Heart left ventricle (tissue), 16 donors: ENCODE measurements at regions not wholly inside any gene's neighbourhood (a gene's known extent, or its start where the extent isn't known, plus 50 kb on each side); places are given as distances from the start of the nearest gene placed in this dataset.

ENCODE experiments used
- ATAC-seq, 4 donors: fragments of 200-7000 bp; cut with Tn5 transposase; one replicate each; pipeline ENCODE4 v1.9.1; 2020 to 2022; ENCODE audit warnings: moderate library complexity in 4 of 4, mild to moderate bottlenecking in 3 of 4, moderate number of reproducible peaks in 1 of 4
- DNase-seq, 5 donors: peaks; one replicate each; pipeline ENCODE4 v3.0.0-alpha.2; 2020
- H3K27ac ChIP-seq, 12 donors: fragments of 200-600 bp; sonication (generic) in 4 of 12; one replicate each; pipeline versions ENCODE4 v1.5.0 to v1.8.0; 2016 to 2022; ENCODE audit warnings: mild to moderate bottlenecking in 2 of 12
- H3K27me3 ChIP-seq, 9 donors: fragments of 200-600 bp; sonication (generic) in 2 of 9; one replicate each; pipeline versions ENCODE4 v1.5.1 to v1.8.0; 2016 to 2022; ENCODE audit warnings: mild to moderate bottlenecking in 3 of 9
- H3K36me3 ChIP-seq, 9 donors: fragments of 200-600 bp; sonication (generic) in 2 of 9; one replicate each; pipeline versions ENCODE4 v1.5.0 to v1.8.0; 2018 to 2022; ENCODE audit warnings: mild to moderate bottlenecking in 2 of 9
- H3K4me1 ChIP-seq, 12 donors: fragments of 200-600 bp; sonication (generic) in 4 of 12; one replicate each; pipeline versions ENCODE4 v1.5.0 to v1.8.0; 2016 to 2022; ENCODE audit warnings: mild to moderate bottlenecking in 3 of 12
- H3K4me3 ChIP-seq, 12 donors: fragments of 200-600 bp; sonication (generic) in 4 of 12; one replicate each; pipeline versions ENCODE4 v1.5.0 to v1.8.0; 2017 to 2022; ENCODE audit warnings: mild to moderate bottlenecking in 9 of 12, moderate library complexity in 4 of 12
- H3K9me3 ChIP-seq, 12 donors: fragments of 200-600 bp; sonication (generic) in 4 of 12; one replicate each; pipeline versions ENCODE4 v1.5.0 to v1.8.0; 2016 to 2022; ENCODE audit warnings: mild to moderate bottlenecking in 1 of 12
- CTCF ChIP-seq, 12 donors: fragments of 200-600 bp; sonication (generic) in 4 of 12; IDR thresholded peaks; one replicate each; pipeline versions ENCODE4 v1.5.0 to v1.8.0; 2018 to 2022; ENCODE audit warnings: antibody characterized with exemption in 12 of 12, mild to moderate bottlenecking in 5 of 12
- POLR2A ChIP-seq, 2 donors: fragments of 450-650 bp; IDR thresholded peaks; one replicate each; pipeline ENCODE4 v1.6.1; 2017; ENCODE audit warnings: antibody characterized with exemption in 2 of 2, mild to moderate bottlenecking in 2 of 2, moderate library complexity in 2 of 2
- WGBS, 4 donors: extraction: QIAGEN DNeasy Blood & Tissue Kit in 2 of 4; methylation state at CpG; one replicate each; pipeline versions ENCODE4 v1.1.5 to v1.1.7; 2013 to 2018; 5-methylcytosine and 5-hydroxymethylcytosine counted together
- intact Hi-C, 10 donors: fragments of 100-400 bp; cut with DNase I; formaldehyde crosslinking; loops; one replicate each; pipeline versions ENCODE4 v1.11.1 to v1.14.2; 2022
- donor health status: ischemic (EF 13 %, LVEDD 7.1; RV severe dilation, severe dysfunction).
- donor health status: healthy with polysubstance abuse.
- donor health status: DM: no; HTN: yes; CAD: no.
- donor health status: DM: no; HTN: no; CAD: no.
- donor health status: ischemic (EF 25% LVEDD 6.9; RV normal size, moderate dysfunction).
- donor health status: ischemic (EF 25% LVEDD 5.7; RV mildly dilated, moderate dysfunction).
- donor health status: healthy.
- donor health status: DM: yes; HTN: yes; CAD: no.
- donor health status: ischemic (EF 35%, LVEDD 5.7; RV mildly dilated, moderate dysfunction).
- donor health status: nonischemic (EF 11% LVEDD 7.7; RV severe dilation, severe dysfunction).
- donor health status: DM: yes; HTN: yes; CAD: no.
- donor health status: PGD.
- donor health status: ischemic (EF 29% LVEDD 5.4; RV normal size, mild dysfunction).
- donor health status: nonischemic (EF 23%, LVEDD 6.1; RV moderate dilation, normal function).

GRCh38 chr17:65362826-65363225 is 198.6 kb downstream of the AXIN2 start:
- peaks cover 0 to 7% (median 0%) of the 10 kb centered on the region in 9 donors for H3K27me3 ChIP-seq
- no peaks in the 10 kb centered on the region for H3K9me3 ChIP-seq
- no peak for DNase-seq
- intact Hi-C loops, result loop anchor here in 1 of 10 donors (10.0 kb wide), 1 partner anchor 62 kb away; no protein-coding TSS in a partner anchor
- no peak overlapping the region for H3K27ac ChIP-seq
- ATAC-seq, result no peak
- 63 to 69% (median 65%) methylated on average over 2 of the region's 2 CpGs for WGBS, 4 donors
- TF ChIP-seq CTCF (IDR thresholded peaks at IDR 0.05), result no peak
- TF ChIP-seq POLR2A (IDR thresholded peaks at IDR 0.05), result no peak
- H3K4me1 ChIP-seq, result no peaks in the 10 kb centered on the region
- H3K36me3 ChIP-seq, result no peaks in the 10 kb centered on the region
- H3K4me3 ChIP-seq, result no peak overlapping the region

- Histone ChIP-seq H3K36me3 (no peaks in the 10 kb centered on the region), H3K27me3 (peaks cover 0 to 7% (median 0%) of the 10 kb centered on the region in 9 donors), H3K27ac (no peak overlapping the region), H3K4me3 (no peak overlapping the region), H3K9me3 (no peaks in the 10 kb centered on the region), H3K4me1 (no peaks in the 10 kb centered on the region)
- DNase-seq, result no peak
- TF ChIP-seq POLR2A (IDR thresholded peaks at IDR 0.05), result no peak
- no peak for TF ChIP-seq CTCF (IDR thresholded peaks at IDR 0.05)
- WGBS, 4 donors, result 50 to 60% (median 55%) methylated on average over 13 to 14 of the region's 14 CpGs
- intact Hi-C loops, result loop anchor here in 1 of 10 donors (10.0 kb wide), 1 partner anchor 64 kb away; no protein-coding TSS in a partner anchor
- no peak for ATAC-seq
These were observed 200.4 kb downstream of the AXIN2 start for GRCh38 chr17:65360961-65361552.

- Histone ChIP-seq H3K9me3 (no peaks in the 10 kb centered on the region), H3K36me3 (no peaks in the 10 kb centered on the region), H3K27ac (no peak overlapping the region), H3K4me3 (no peak overlapping the region), H3K4me1 (no peaks in the 10 kb centered on the region), H3K27me3 (peaks cover 0 to 5% (median 0%) of the 10 kb centered on the region in 9 donors)
- ATAC-seq (no peak), DNase-seq (no peak)
- no peak for TF ChIP-seq POLR2A (IDR thresholded peaks at IDR 0.05)
- TF ChIP-seq CTCF (IDR thresholded peaks at IDR 0.05), result no peak
- WGBS, 4 donors, result 61 to 79% (median 70%) methylated on average over 3 of the region's 3 CpGs
- intact Hi-C loops, result no loop called here
These were observed 202.4 kb downstream of the AXIN2 start for GRCh38 chr17:65359016-65359415.

- Histone ChIP-seq H3K4me1 (no peaks in the 10 kb centered on the region), H3K27ac (no peak overlapping the region), H3K4me3 (no peak overlapping the region), H3K9me3 (no peaks in the 10 kb centered on the region), H3K36me3 (no peaks in the 10 kb centered on the region), H3K27me3 (peaks cover 0 to 5% (median 0%) of the 10 kb centered on the region in 9 donors)
- ATAC-seq (no peak), DNase-seq (no peak)
- intact Hi-C loops, result no loop called here
- WGBS, 4 donors, result 77 to 83% (median 78%) methylated on average over 5 of the region's 5 CpGs
- no peak for TF ChIP-seq POLR2A (IDR thresholded peaks at IDR 0.05)
- TF ChIP-seq CTCF (IDR thresholded peaks at IDR 0.05), result no peak
These were observed 204.9 kb downstream of the AXIN2 start for GRCh38 chr17:65356536-65356935.
